Activated CD4-positive, alpha-beta T cell treated with anti-CD3 and anti-CD28 coated beads, Interleukin-2, amount 10 ng/mL, durations not matched to agents 24 days and 14 days (primary cell): ENCODE measurements at regions not wholly inside any gene's neighbourhood (a gene's known extent, or its start where the extent isn't known, plus 50 kb on each side); places are given as distances from the start of the nearest gene placed in this dataset.

Experiments used
- DNase-seq: peaks from one replicate; pipeline ENCODE4 v3.0.0; 2022
- H3K27ac Mint-ChIP-seq: one replicate; pipeline ENCODE4 v1.8.0; 2022; ENCODE audit warnings: mild to moderate bottlenecking, mixed read lengths
- H3K27me3 Mint-ChIP-seq: one replicate; pipeline ENCODE4 v1.8.0; 2022; ENCODE audit warnings: mixed read lengths
- H3K36me3 Mint-ChIP-seq: one replicate; pipeline ENCODE4 v1.8.0; 2022; ENCODE audit warnings: low read depth, mild to moderate bottlenecking, mixed read lengths
- H3K4me1 Mint-ChIP-seq: one replicate; pipeline ENCODE4 v1.8.0; 2021; ENCODE audit warnings: mixed read lengths
- H3K4me3 Mint-ChIP-seq: one replicate; pipeline ENCODE4 v1.8.0; 2022; ENCODE audit warnings: mild to moderate bottlenecking, moderate library complexity, mixed read lengths
- H3K9me3 Mint-ChIP-seq: one replicate; pipeline ENCODE4 v1.8.0; 2021; ENCODE audit warnings: mixed read lengths
- intact Hi-C: fragments of 100-400 bp; cut with micrococcal nuclease; formaldehyde crosslinking; loops from one replicate; pipeline ENCODE4 v1.15.1; 2023

- Mint-ChIP-seq H3K27ac (no peak overlapping the region), H3K4me1 (peaks cover 34% of the 10 kb centered on the region), H3K36me3 (peaks cover 49% of the 10 kb centered on the region), H3K27me3 (no peaks in the 10 kb centered on the region), H3K9me3 (no peaks in the 10 kb centered on the region), H3K4me3 (no peak overlapping the region)
- intact Hi-C loops, result no loop called here
- no peak for DNase-seq
These were observed 262.4 kb downstream of the PTPRC start for GRCh38 chr1:198901266-198901665.

- Mint-ChIP-seq H3K27ac (no peak overlapping the region), H3K4me3 (no peak overlapping the region), H3K4me1 (peaks cover 44% of the 10 kb centered on the region), H3K36me3 (peaks cover 50% of the 10 kb centered on the region), H3K27me3 (no peaks in the 10 kb centered on the region), H3K9me3 (no peaks in the 10 kb centered on the region)
- intact Hi-C loops, result no loop called here
- no peak for DNase-seq
These were observed 263.8 kb downstream of the PTPRC start for GRCh38 chr1:198902655-198903054.

GRCh38 chr1:198903203-198903602 is 264.4 kb downstream of the PTPRC start:
- intact Hi-C loops, result no loop called here
- peaks cover 49% of the 10 kb centered on the region for H3K36me3 Mint-ChIP-seq
- no peak for DNase-seq
- H3K27ac Mint-ChIP-seq, result peak overlapping the region; percentile 57
- peaks cover 44% of the 10 kb centered on the region for H3K4me1 Mint-ChIP-seq
- no peak overlapping the region for H3K4me3 Mint-ChIP-seq
- H3K9me3 Mint-ChIP-seq, result no peaks in the 10 kb centered on the region
- H3K27me3 Mint-ChIP-seq, result no peaks in the 10 kb centered on the region

- Mint-ChIP-seq H3K27ac (no peak overlapping the region), H3K36me3 (peaks cover 48% of the 10 kb centered on the region), H3K4me1 (peaks cover 47% of the 10 kb centered on the region), H3K4me3 (peak overlapping the region; percentile 7), H3K9me3 (no peaks in the 10 kb centered on the region), H3K27me3 (no peaks in the 10 kb centered on the region)
- DNase-seq, result no peak
- intact Hi-C loops, result no loop called here
These were observed 264.8 kb downstream of the PTPRC start for GRCh38 chr1:198903621-198904020.

GRCh38 chr1:198904321-198904720 is 265.5 kb downstream of the PTPRC start:
- no peaks in the 10 kb centered on the region for H3K27me3 Mint-ChIP-seq
- H3K4me1 Mint-ChIP-seq, result peaks cover 43% of the 10 kb centered on the region
- no peak for DNase-seq
- H3K36me3 Mint-ChIP-seq, result peaks cover 44% of the 10 kb centered on the region
- H3K4me3 Mint-ChIP-seq, result no peak overlapping the region
- no peak overlapping the region for H3K27ac Mint-ChIP-seq
- intact Hi-C loops, result no loop called here
- no peaks in the 10 kb centered on the region for H3K9me3 Mint-ChIP-seq

- no peak for DNase-seq
- peaks cover 40% of the 10 kb centered on the region for H3K36me3 Mint-ChIP-seq
- intact Hi-C loops, result loop anchor here (1.0 kb wide), 2 partner anchors 12 to 26 kb away; no protein-coding TSS in a partner anchor
- peaks cover 7% of the 10 kb centered on the region for H3K9me3 Mint-ChIP-seq
- H3K27ac Mint-ChIP-seq, result peak overlapping the region; percentile 80
- no peaks in the 10 kb centered on the region for H3K27me3 Mint-ChIP-seq
- H3K4me1 Mint-ChIP-seq, result peaks cover 52% of the 10 kb centered on the region
- peak overlapping the region; percentile 72 for H3K4me3 Mint-ChIP-seq
These were observed 268.0 kb downstream of the PTPRC start for GRCh38 chr1:198906739-198907422.

GRCh38 chr1:198907423-198907746 is 268.5 kb downstream of the PTPRC start:
- Mint-ChIP-seq H3K36me3 (peaks cover 45% of the 10 kb centered on the region), H3K4me3 (peak overlapping the region; percentile 72)

GRCh38 chr1:198908995-198909394 is 270.2 kb downstream of the PTPRC start:
- peaks cover 10% of the 10 kb centered on the region for H3K9me3 Mint-ChIP-seq
- H3K4me1 Mint-ChIP-seq, result peaks cover 54% of the 10 kb centered on the region
- H3K27ac Mint-ChIP-seq, result no peak overlapping the region
- peaks cover 45% of the 10 kb centered on the region for H3K36me3 Mint-ChIP-seq
- H3K4me3 Mint-ChIP-seq, result no peak overlapping the region
- no peak for DNase-seq
- intact Hi-C loops, result no loop called here
- H3K27me3 Mint-ChIP-seq, result no peaks in the 10 kb centered on the region

More at GRCh38 chr1:198907423-198907746, 268.5 kb downstream of the PTPRC start:
- Mint-ChIP-seq H3K27me3 (no peaks in the 10 kb centered on the region), H3K4me1 (peaks cover 56% of the 10 kb centered on the region), H3K9me3 (peaks cover 10% of the 10 kb centered on the region), H3K27ac (peak overlapping the region; percentile 80)
- DNase-seq, result no peak
- intact Hi-C loops, result loop anchor here (1.0 kb wide), 2 partner anchors 12 to 26 kb away; no protein-coding TSS in a partner anchor

- Mint-ChIP-seq H3K4me1 (peaks cover 52% of the 10 kb centered on the region), H3K27ac (no peak overlapping the region), H3K9me3 (peaks cover 10% of the 10 kb centered on the region), H3K36me3 (peaks cover 50% of the 10 kb centered on the region), H3K27me3 (no peaks in the 10 kb centered on the region), H3K4me3 (no peak overlapping the region)
- DNase-seq, result no peak
- intact Hi-C loops, result no loop called here
These were observed 271.1 kb downstream of the PTPRC start for GRCh38 chr1:198909973-198910372.

GRCh38 chr1:198910816-198911215 is 272.0 kb downstream of the PTPRC start:
- peaks cover 51% of the 10 kb centered on the region for H3K36me3 Mint-ChIP-seq
- intact Hi-C loops, result no loop called here
- peaks cover 49% of the 10 kb centered on the region for H3K4me1 Mint-ChIP-seq
- H3K9me3 Mint-ChIP-seq, result peaks cover 10% of the 10 kb centered on the region
- no peak overlapping the region for H3K27ac Mint-ChIP-seq
- no peak for DNase-seq
- no peak overlapping the region for H3K4me3 Mint-ChIP-seq
- no peaks in the 10 kb centered on the region for H3K27me3 Mint-ChIP-seq

GRCh38 chr1:198912046-198912445 is 273.2 kb downstream of the PTPRC start:
- H3K4me3 Mint-ChIP-seq, result no peak overlapping the region
- intact Hi-C loops, result no loop called here
- H3K27me3 Mint-ChIP-seq, result no peaks in the 10 kb centered on the region

GRCh38 chr1:198913667-198914066 is 274.8 kb downstream of the PTPRC start:
- Mint-ChIP-seq H3K4me3 (no peak overlapping the region), H3K27me3 (no peaks in the 10 kb centered on the region), H3K36me3 (peaks cover 51% of the 10 kb centered on the region), H3K9me3 (peaks cover 10% of the 10 kb centered on the region), H3K27ac (no peak overlapping the region), H3K4me1 (peaks cover 56% of the 10 kb centered on the region)
- DNase-seq, result no peak
- intact Hi-C loops, result no loop called here

More at GRCh38 chr1:198912046-198912445, 273.2 kb downstream of the PTPRC start:
- peaks cover 48% of the 10 kb centered on the region for H3K36me3 Mint-ChIP-seq
- peaks cover 47% of the 10 kb centered on the region for H3K4me1 Mint-ChIP-seq
- no peak for DNase-seq
- peaks cover 10% of the 10 kb centered on the region for H3K9me3 Mint-ChIP-seq
- no peak overlapping the region for H3K27ac Mint-ChIP-seq

GRCh38 chr1:198915327-198916231 is 276.7 kb downstream of the PTPRC start:
- Mint-ChIP-seq H3K27ac (no peak overlapping the region), H3K9me3 (peaks cover 10% of the 10 kb centered on the region), H3K4me3 (no peak overlapping the region)

GRCh38 chr1:198917226-198917625 is 278.4 kb downstream of the PTPRC start:
- intact Hi-C loops, result no loop called here
- H3K9me3 Mint-ChIP-seq, result no peaks in the 10 kb centered on the region
- H3K4me1 Mint-ChIP-seq, result peaks cover 66% of the 10 kb centered on the region
- DNase-seq, result no peak
- no peak overlapping the region for H3K4me3 Mint-ChIP-seq
- peaks cover 48% of the 10 kb centered on the region for H3K36me3 Mint-ChIP-seq
- H3K27me3 Mint-ChIP-seq, result no peaks in the 10 kb centered on the region
- no peak overlapping the region for H3K27ac Mint-ChIP-seq

More at GRCh38 chr1:198915327-198916231, 276.7 kb downstream of the PTPRC start:
- H3K27me3 Mint-ChIP-seq, result no peaks in the 10 kb centered on the region
- H3K36me3 Mint-ChIP-seq, result peaks cover 58% of the 10 kb centered on the region
- intact Hi-C loops, result no loop called here
- DNase-seq, result no peak
- H3K4me1 Mint-ChIP-seq, result peaks cover 67% of the 10 kb centered on the region
